ELR (cell line): ENCODE measurements at regions not wholly inside any gene's neighbourhood (a gene's known extent, or its start where the extent isn't known, plus 50 kb on each side); places are given as distances from the start of the nearest gene placed in this dataset.

Experiments used
- DNase-seq: peaks from one replicate; pipeline ENCODE4 v3.0.0-alpha.2; 2015; ENCODE audit warnings: low read depth

DNA sequence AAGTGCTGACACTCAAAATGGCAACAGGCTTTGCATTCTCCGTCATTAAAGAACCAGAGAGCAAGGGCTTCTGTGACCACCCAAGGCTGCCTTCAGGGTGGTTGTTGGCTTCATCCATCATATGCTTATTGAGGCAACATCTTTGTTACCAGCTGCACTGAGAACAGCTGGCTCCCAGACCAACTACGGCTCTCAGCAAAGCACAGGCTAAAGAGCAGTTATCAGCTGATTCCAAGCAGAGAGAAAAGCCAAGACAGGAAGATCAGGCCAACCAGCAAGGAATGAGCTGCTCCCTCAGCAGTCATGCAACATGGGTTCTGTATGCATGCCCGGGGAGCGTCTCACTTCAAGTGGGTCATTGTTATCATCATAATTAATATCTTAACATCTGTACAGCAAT lies 358.9 kb downstream of the ACTL7B start:
- DNase-seq, result no peak

DNA sequence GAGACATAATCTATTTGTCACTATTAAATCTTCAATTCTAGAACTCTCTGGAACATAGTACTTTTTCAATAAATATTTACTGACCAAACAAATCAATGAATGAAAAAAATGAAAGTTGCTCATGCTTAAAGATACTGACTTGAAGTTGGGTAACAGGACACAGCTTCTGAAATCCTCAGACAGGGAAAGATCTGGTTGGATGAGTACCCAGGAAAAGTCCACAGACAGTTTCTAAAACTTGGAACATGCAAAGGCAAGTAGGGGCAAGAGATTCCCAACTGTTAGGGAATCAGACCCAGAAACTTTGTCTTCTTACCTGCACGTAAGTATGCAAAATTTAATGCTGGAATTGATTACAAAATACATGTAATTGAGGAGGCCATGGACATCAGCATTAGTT lies 366.2 kb downstream of the ACTL7B start:
- no peak for DNase-seq

DNA sequence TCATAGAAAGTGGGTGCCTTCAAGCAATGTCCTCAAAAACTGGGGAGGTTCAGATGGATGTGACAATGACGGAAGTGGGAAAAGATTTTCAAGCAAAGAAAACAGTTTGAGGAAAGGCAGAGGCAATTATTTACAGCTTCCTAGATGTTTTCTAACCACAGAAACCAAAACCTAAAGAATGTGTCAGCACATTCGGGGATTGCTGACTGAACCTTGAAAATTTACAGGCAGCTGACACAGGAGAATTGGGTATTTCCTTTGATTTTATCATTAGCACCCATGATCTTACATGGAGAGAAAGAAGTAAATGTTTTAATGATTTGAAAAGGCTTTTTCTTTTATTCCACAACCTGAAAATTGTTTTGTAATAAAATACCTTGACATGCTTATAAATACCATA lies 369.0 kb downstream of the ACTL7B start:
- peak; percentile 61 for DNase-seq

DNA sequence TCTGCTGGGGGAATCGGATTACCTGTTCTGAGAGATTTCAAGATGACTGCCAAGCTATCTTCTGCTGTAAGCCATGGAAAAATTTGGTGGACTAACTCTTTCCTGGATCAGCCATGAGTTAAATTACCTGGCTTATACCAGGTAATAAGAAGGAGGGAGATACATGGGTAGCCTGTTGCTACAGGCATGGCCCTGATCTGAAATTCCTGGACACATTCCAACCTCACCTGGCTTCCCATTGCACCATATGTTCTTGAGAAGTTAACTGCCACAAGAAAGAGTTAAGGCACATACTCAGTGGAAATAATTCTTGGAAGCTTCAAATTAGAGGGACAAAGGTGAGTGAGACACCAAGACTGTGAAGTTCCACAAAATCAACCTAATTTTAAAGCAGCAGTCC lies 371.3 kb downstream of the ACTL7B start:
- DNase-seq, result no peak

DNA sequence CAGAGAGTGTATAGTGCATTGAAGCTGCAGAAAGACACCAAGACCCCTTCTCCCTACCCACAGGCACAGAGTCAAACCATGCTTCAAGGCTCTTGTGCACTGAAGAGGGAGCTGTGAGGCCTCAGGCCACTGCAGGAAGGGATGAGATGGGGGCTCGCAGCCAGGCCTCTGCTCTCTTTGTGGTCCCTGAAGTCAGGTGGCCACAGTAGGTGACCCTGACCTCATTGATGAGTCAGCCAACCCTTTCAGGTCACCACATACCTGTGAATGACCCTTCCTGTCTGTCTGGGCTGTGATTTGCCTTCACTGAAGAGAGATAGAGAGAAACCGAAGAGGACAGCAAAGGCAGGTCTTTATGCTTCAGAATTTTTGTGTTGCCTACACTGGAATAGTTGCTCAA lies 372.1 kb downstream of the ACTL7B start:
- no peak for DNase-seq

DNA sequence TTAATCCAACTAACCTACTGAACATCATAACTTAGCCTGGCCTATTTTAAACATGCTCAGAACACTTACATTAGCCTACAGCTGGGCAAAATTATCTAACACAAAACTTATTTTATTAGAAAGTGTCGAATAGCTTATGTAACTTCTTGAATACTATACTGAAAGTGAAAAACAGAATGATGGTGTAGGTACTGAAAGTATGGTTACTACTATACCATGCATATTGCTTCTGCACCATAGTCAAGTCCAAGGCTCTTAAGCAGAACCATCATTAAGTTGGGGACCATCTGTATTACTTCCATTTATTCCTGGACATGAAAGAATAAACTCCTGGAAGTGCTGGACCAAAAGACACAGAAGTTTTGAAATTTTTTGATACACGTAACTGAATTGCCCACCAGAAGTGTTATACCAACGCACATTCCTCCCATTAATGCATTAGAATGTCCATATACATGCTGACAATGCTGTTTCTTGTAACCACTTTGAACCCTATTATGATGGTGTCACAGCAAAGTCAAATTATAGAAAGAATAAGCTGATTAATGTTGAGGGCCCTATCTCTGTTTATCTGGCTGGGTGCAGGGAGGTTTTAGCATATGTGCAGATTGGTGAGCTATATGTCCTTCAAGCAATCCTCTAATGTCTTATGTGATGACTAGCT lies 375.7 kb downstream of the ACTL7B start:
- no peak for DNase-seq

DNA sequence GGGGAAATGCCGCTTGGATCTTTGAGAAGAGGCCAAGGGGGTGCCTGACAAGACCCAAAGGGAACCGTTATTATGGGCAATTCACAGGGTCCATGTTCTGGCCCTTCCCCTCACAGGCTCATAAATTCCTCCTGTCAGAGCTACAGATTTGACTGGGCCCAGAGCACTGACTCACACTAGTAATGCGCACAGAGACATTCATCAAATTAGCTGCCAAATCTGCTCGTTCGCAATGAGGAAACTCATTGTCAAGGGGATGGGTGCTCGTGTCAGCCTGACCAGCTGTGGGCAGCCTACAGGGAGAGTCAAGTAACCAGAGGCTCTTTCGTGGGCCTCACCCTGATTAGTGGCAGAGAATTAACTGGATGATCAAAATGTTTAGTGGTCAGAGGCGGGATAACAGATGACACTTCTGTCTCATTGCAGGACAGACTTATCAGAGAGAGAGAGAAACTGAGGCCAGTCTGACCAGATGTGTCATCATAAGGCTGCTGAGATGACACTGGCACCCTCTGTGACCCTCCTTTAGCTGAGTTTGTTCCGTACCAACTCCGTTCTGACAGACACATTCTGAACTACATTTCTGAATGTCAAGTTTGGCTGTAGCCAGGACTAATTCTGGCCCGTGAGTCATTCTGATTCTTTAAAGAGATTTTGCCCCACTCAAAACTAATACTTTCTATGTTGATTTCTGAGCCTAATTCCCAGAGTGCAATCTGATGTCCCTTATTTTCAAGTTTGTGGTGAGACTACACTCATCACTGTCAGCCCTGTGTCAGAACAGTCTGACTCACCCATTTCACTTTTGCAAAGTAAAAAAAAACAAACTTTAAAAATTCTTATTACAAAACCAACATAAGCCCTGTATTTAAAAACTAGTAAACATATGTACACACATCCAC lies 377.1 kb downstream of the ACTL7B start:
- peak; percentile 94 for DNase-seq

DNA sequence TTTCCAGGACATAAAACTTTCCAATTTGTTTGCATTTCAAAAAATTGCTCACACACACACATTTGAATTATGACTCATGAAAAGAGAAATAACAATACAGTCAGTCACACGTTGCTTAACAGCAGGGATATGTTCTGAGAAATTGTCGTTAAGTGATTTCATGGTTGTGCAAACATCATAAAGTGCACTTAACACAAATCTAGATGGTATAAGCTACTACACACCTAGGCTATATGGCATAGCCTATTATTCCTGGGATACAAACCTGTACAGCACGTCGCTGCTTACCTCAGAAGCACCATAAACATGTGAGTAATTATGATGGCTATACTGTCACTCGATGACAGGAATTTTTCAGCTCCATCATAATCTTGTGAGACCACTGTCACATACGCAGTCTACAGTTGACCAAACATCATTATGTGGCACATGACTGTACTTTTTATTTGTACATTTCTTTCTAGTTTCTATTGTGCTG lies 378.2 kb downstream of the ACTL7B start:
- peak; percentile 92 for DNase-seq

DNA sequence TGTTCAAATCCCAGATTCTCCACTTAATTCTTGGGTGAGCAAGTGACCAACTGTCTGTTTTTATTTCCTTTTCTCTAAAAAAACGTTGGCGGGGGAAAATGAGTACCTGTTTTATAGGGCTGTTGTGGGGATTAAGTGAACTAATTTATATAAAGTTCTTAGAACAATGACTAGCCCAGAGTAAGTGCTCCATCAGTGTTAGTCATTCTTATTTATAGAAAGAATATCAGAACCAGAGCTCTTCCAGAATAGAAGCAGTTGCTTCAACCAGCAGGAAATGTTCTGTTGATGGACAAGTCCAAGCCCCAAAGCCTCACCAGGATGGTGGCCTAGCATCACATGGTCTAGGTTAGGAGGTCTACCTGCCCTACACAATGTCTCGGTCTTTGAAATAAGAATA lies 379.2 kb downstream of the ACTL7B start:
- peak; percentile 82 for DNase-seq

DNA sequence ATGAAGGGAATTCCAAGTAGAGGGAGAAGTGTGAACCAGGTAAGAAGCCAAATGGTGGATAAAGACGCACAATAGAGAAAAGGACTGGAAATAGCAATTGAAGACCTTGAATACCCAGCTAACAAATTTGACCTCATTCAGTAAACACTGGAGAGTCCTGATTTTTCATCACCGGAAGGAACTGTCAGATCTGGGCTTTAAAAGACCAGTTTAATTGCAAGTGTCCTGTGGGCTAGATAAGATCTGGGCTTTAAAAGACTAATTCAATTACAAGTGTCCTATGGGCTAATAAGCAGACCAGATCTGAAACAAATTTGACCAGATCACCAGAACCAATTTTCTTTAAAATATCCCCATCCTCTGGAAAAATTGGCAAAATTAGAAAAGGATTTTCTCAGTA lies 380.0 kb downstream of the ACTL7B start:
- DNase-seq, result no peak

DNA sequence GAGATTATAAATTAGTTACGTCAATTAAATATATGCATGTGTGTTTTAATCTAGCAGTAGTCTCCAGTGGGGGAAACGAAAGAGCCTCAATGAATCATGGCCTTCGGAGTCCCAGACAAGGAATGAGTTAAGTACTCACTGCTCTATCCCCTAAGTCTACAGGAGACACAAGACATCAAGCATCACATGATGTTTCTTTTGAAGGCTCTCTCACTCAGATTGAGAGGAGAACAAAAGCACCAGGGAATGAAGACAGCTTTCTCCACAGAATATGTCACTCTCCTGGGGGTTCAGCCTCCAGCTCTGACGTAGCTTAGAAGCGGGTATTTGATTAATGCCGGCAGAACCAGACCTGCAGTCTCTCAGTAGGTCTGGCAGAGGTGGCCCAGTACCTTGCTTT lies 381.4 kb downstream of the ACTL7B start:
- DNase-seq, result peak; percentile 43

DNA sequence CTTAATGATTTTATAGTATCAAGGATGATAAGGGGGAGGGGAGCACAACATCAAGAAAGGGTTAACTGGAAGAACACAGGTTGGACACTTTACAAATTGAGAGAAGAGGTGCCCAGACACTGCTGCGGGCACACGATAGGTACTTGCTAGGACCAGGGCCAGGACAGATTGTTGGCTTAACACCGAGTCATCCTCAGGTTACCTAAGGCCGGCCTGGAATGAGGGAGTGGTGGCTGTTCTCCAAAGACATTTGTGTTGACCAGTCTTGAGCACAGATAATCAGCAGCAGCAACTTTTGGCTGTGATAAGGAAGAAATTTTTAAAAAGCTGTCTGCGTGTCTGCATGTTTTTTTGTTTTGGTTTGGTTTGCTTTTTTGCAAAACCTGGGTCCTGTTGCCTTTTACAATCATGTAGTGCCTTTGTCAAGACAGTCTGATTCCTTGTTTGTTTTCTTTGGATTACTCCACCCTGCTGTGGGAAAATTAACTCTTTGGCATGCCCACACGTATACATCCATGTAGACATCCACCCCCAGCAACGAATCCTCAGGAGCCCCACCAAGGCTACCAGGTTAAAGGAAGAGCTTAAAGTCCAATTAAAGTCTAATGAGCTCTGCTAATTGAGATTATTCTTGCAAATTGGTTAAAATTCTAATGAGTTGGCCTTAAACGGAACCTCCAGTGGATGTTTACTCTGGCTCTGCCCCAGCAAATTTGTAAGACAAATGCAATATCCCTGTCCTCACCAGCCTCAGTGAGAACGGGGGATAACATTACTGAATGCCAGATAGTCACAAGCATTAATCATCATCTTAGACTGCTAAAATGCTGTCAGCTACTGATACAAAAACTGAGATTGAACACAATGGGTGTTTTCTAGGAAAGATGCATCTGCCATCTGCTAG lies 382.3 kb downstream of the ACTL7B start:
- peak; percentile 78 for DNase-seq

DNA sequence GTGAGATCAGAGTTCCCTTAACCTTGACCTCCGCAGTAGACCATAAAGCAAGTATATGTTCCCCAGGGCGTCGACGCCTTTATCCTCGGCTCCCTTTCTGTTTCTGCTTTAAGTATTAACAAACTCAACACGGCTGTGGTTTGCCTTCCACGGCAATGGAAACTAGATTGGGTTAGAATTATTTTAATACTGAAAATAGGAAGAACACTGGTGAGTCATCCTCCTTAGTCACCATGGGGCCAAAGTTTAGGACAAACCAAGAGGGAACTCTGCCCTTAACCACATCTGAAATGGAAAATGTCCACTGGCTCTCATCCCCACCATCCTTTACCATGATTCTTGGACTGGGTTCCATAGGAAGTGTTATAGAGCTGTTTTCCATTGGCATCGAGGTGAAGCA lies 386.1 kb downstream of the ACTL7B start:
- peak; percentile 85 for DNase-seq

DNA sequence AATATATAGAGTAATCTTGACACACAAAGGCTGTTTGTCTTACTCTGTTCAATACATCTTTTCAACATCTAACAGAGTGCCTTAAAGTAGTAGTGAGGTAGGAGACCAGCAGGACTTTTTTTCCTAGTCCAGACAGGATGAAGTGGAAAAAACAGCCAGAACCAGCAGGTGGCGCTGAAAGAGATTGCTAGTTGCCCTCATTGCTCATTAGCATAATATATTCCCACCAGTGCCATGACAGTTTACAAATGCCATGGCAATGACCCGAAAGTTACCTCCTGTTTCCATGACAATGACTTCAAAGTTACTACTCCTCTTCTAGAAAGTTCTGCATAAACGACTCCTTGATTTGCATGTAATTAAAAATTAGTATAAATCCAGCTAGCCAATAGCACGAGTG lies 387.4 kb downstream of the ACTL7B start:
- DNase-seq, result peak; percentile 70

DNA sequence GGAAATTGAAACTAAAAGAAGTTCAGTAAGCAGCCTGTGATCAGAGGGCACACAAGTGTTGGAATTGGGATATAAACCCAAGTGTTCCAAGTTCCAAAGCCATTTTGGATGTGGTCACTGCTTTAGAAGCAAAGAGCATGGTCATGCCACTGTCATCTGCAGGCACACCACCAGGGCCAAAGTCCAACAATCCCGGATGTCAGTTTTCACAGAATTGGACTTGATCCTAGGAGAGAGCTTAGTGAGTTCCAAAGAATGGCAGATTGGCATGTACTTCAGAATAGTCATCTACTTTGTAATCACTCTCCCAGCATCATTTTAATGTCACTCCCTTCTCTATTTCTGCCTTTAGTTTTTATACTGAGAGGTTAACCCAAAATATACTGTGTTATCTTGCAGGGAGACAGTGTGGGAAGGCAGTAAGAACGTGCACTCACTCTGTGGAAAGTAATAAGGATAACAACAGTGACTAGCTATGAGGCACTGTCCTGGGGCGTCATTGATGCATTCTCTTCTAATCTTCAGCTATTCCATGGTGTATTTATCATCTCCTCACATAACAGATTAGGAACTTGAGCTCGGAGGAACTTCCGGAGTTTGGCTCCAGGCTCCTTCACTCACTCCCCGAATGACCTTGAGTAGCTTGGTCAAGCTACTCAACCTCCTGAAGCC lies 388.0 kb downstream of the ACTL7B start:
- DNase-seq, result peak; percentile 51

DNA sequence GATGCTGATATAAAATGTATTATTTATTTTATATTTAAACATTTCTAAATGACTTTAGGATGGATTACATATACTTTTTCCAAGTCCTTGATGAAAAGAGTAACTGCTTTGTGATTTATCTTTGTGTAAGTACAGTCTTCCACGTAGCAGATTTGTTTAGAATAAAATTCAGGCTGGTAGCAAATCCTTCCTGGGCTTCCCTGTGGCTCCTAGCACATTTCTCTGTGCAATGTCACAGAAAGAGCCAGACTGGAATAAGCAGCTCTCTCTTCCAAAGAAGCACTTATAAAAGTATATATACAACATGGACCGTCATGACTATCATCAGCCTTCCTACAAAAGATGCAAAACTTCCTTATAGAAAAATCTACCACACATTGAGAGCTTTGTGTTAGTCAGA lies 388.6 kb downstream of the ACTL7B start:
- DNase-seq, result no peak

DNA sequence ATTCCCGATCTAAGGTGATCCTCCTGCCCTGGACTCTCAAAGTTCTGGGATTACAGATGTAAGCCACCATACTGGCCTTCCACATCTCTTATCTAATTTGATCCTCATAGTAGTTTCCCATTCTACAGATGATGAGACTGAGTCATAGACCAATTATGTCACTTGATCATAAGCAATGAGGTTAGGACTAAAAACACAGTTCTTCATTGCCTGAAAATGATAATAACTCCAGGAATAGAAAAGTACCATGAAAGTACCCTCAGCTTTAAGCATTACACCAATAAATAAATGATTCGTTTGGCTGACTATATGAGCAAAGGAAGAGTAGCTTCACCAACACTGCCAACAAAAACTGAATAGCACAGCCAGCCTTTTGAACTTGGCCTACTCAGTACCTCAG lies 389.5 kb downstream of the ACTL7B start:
- DNase-seq, result no peak

DNA sequence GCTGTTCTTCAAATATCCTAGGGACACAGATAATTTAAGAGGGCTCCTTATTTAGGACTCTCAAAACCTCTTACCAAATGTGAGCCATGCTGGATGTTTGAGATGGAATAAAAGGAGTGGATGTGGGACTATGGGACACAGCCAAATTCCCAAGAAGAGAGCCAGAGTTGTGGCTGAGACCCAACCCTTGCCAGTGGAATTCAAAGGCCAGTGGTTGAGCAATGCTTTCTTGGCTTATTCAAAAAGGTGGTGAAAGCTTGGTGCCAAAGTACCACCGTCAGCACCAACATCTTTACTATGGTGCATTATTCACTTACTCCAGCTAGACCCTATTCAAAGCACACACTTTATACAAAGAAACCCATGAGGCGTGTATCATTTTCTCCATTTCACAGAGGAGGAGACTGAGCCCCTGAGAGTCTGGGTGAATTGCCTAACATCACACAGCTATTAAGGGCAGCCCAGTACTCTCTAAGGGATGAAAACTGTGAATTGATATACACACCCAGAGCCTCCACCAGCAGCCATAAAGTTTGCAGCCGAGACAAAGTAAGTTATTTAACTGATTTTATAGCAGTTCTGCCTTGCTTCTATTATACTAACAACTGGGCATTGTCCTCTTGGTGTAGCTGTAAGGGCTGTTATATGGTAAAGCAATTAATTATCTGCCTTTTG lies 391.7 kb downstream of the ACTL7B start:
- DNase-seq, result no peak

DNA sequence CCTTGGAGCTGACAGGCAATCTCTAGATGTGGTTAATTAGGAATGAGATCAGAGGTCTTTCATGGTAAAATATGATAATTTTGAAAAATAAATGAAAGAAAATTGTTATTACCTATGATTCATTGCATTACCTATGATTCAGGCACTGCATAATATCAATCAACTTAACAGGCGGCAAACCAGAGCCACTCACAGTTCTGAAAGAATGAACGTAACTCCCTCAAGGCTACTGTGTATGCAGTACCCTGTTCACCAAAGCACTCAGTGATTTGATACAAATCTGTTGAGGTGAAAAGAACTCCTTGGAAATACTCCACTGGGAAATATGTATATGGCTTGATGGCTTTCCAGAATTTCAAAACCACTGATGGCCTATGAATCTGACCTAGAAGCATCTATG lies 398.9 kb downstream of the ACTL7B start:
- DNase-seq, result no peak

DNA sequence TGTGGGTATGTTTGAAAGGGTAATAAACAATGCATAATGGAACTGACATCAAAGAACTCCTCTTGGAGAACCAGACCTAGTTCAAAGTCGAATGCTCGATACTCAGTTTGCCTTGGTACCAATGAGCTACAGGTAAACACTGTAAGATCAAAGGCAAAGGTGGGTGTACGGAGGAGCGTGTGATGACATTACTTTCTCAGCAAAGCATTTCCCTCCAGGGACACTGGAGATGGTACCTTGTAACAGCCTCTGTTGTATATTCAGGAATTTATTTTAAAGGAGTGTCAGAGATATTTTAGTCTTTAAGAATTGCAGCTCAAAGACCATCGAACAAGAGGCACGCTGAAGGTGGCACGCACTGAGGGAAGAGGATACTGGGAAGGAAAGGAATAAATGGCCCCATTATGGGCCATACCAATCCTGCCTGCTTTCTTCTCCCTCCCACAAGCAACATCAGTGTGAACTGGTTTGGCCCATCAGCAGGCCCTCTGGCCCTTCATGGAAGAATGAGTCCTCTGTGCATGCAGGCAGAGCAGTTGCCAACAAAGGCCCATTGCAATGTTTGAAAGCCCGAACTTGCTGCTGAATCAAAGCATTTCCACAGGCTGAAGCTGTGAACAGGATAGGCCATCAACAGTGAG lies 410.2 kb downstream of the ACTL7B start:
- no peak for DNase-seq
